SK-MEL-5 (cell line): ENCODE measurements at regions not wholly inside any gene's neighbourhood (a gene's known extent, or its start where the extent isn't known, plus 50 kb on each side); places are given as distances from the start of the nearest gene placed in this dataset.
"Not testable (repeated sequence)": the region's sequence is repeated elsewhere in the genome, so short reads cannot be mapped to it uniquely, and the experiment has no call there.

Experiments used
- DNase-seq: peaks from one replicate; pipeline ENCODE4 v3.0.0-alpha.2; 2016; ENCODE audit warnings: low read depth, low spot score
- in situ Hi-C: cut with HindIII; loops from 2 replicates; pipeline ENCODE4 v1.10.0; 2016; ENCODE audit warnings: low sequenced_read_pairs, high pct_unique_total_duplicates, low pct_unique_long_range_greater_than_20kb
- small RNA-seq, 2 experiments: library from RNA; depleted of rRNA; stranded (forward); fragments of <200 nt; gene quantifications; one replicate each; pipeline ENCODE3, GENCODE V24; 2014

GRCh38 chrX:21181232-21181853, 192.9 kb upstream of the CNKSR2 start:
- no peak for DNase-seq
- in situ Hi-C loops: no loop called here

- no peak for DNase-seq
- in situ Hi-C loops: no loop called here
Measured at GRCh38 chrX:21193196-21193595, 181.0 kb upstream of the CNKSR2 start.

DNA sequence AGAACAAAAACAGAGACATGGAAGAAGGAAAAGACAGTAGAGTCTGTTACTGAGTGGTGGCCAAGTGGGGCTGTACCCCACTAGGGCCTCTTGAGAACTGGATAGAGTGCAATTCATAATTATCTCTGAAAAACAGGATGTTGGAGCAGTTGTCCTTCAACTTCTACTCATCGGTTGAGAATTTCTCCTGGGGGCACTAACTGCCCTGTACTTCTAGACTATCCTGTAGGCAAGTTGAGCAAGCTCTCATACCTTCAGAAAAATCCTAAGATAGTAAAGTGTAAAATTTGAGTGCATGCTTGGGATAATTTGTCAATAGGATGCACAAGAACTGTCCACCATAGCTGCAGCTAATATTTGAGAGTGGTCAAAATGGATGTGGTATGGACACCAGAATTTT, 179.7 kb upstream of the CNKSR2 start:
- in situ Hi-C loops: no loop called here
- no peak for DNase-seq

DNA sequence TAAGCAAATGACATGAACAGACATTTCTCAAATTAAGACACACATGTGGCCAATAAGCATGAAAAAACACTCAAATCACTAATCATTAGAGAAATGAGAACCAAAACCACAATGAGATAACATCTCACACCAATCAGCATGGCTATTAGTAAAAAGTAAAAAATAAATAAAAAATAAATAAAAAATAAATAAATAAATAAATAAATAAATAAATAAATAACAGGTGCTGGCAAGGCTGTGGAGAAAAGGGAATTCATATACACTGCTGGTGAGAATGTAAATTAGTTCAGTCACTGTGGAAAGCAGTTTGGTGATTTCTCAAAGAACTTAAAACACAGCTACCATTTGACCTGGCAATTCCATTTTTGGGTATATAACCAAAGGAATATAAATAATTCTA, 167.1 kb upstream of the CNKSR2 start:
- in situ Hi-C loops: no loop called here
- no peak for DNase-seq

- DNase-seq, in situ Hi-C loops: not testable (repeated sequence)
Measured at GRCh38 chrX:21219208-21219607, 155.0 kb upstream of the CNKSR2 start.

GRCh38 chrX:21225643-21226042, 148.6 kb upstream of the CNKSR2 start:
- in situ Hi-C loops: no loop called here
- DNase-seq: no peak

- in situ Hi-C loops, DNase-seq: not testable (repeated sequence)
Measured at GRCh38 chrX:21228974-21229373, 145.2 kb upstream of the CNKSR2 start.

- in situ Hi-C loops: no loop called here
- no peak for DNase-seq
Measured at GRCh38 chrX:21255032-21255618, 119.1 kb upstream of the CNKSR2 start.

DNA sequence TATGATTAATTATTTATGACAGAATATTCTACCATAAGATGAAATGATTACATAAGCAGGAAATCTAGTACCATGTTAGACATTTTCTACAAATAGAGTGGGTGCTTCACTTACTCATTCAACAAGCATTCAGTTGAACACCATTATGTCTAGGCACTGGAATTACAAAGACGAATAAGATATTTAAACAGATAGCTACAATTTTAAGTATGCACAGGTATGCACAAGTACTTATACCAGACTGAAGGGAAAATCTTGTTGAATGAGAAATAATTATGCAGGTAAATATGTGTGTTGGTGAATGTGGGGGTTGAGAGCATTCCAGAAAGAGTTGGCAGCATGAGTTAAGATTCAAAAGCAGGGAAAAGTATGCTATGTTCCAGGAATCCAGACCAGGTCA, 107.3 kb upstream of the CNKSR2 start:
- DNase-seq: no peak
- in situ Hi-C loops: no loop called here

GRCh38 chrX:21276736-21277433, 97.3 kb upstream of the CNKSR2 start:
- DNase-seq: no peak
- in situ Hi-C loops: no loop called here

- in situ Hi-C loops: no loop called here
- no peak for DNase-seq
Measured at GRCh38 chrX:21289232-21289631, 85.0 kb upstream of the CNKSR2 start.

- in situ Hi-C loops: no loop called here
- no peak for DNase-seq
Measured at GRCh38 chrX:21295246-21295820, 78.9 kb upstream of the CNKSR2 start.

- no peak for DNase-seq
- in situ Hi-C loops: no loop called here
Measured at GRCh38 chrX:21305799-21306336, 68.3 kb upstream of the CNKSR2 start.

DNA sequence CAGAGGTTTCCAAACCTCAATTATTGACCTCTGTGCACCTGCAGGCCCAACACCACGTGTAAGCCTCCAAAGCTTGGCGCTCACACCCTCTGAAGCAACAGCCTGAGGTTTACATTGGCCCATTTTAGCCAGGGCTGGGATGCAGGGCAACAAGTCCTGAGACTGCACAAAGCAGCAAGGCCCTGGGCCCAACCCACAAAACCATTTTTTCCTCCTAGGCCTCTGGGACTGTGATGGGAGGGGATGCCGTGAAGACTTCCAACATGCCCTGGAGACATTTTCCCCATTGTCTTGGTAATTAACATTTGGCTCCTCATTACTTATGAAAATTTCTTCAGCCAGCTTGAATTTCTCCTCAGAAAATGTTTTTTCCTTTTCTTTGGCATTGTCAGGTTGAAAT, 54.9 kb upstream of the CNKSR2 start:
- no peak for DNase-seq
- in situ Hi-C loops: no loop called here

Small RNA genes lying in the stretch of these regions (small RNA-seq; reads per million reads assigned to genes)
- 0 reads per million in 2 experiments for gene RNU6-133P
